Calu3 (cell line): ENCODE measurements at regions not wholly inside any gene's neighbourhood (a gene's known extent, or its start where the extent isn't known, plus 50 kb on each side); places are given as distances from the start of the nearest gene placed in this dataset.
"Not testable (repeated sequence)": the region's sequence is repeated elsewhere in the genome, so short reads cannot be mapped to it uniquely, and the experiment has no call there.

Experiments
- BruUV-seq: library from RNA; stranded (reverse); fragments of 400-500 nt; replicated peaks from 2 replicates; lab custom pipeline; 2021; lab: Mats Ljungman, UMichigan
- CTCF ChIA-PET: fragments of 300-600 bp; sonication (Branson Sonifier 250); formaldehyde crosslinking; loops from one replicate; lab custom pipeline; 2022; ENCODE audit warnings: antibody characterized with exemption; lab: Charles Lee
- DNase-seq: peaks from one replicate; pipeline ENCODE4 v3.0.0; 2022
- H3K27ac Mint-ChIP-seq: one replicate; pipeline ENCODE4 v1.8.0; 2022; ENCODE audit warnings: mixed read lengths; ENCODE audit not compliant: unreplicated experiment
- H3K27me3 Mint-ChIP-seq: one replicate; pipeline ENCODE4 v1.8.0; 2022; ENCODE audit warnings: mixed read lengths; ENCODE audit not compliant: unreplicated experiment
- H3K36me3 Mint-ChIP-seq: one replicate; pipeline ENCODE4 v1.8.0; 2022; ENCODE audit warnings: mild to moderate bottlenecking, moderate library complexity, mixed read lengths; ENCODE audit not compliant: insufficient read depth, unreplicated experiment
- H3K4me1 Mint-ChIP-seq: one replicate; pipeline ENCODE4 v1.8.0; 2022; ENCODE audit warnings: mild to moderate bottlenecking, low read depth, mixed read lengths; ENCODE audit not compliant: unreplicated experiment
- H3K4me3 Mint-ChIP-seq: one replicate; pipeline ENCODE4 v1.8.0; 2022; ENCODE audit warnings: mild to moderate bottlenecking, low read depth, moderate library complexity, mixed read lengths; ENCODE audit not compliant: unreplicated experiment
- H3K9me3 Mint-ChIP-seq: one replicate; pipeline ENCODE4 v1.8.0; 2022; ENCODE audit warnings: low read depth, mixed read lengths; ENCODE audit not compliant: unreplicated experiment
- CTCF ChIP-seq: fragments of 200-600 bp; IDR thresholded peaks from one replicate; pipeline ENCODE4 v1.8.0; 2022; ENCODE audit warnings: antibody characterized with exemption; ENCODE audit not compliant: unreplicated experiment
- intact Hi-C: fragments of 100-400 bp; cut with micrococcal nuclease; formaldehyde crosslinking; loops from one replicate; pipeline ENCODE4 v1.10.0; 2022; ENCODE audit not compliant: unreplicated experiment

GRCh38 chr11:92162776-92163175 is 61.8 kb upstream of the FAT3 start:
- CTCF ChIA-PET = no interaction called here
- Mint-ChIP-seq H3K27me3 (no peaks in the 10 kb centered on the region), H3K36me3 (no peaks in the 10 kb centered on the region), H3K27ac (no peak overlapping the region), H3K4me3 (no peak overlapping the region), H3K4me1 (no peaks in the 10 kb centered on the region), H3K9me3 (no peaks in the 10 kb centered on the region)
- intact Hi-C loops = no loop called here
- no peak for TF ChIP-seq CTCF
- no TSS peak for BruUV-seq
- DNase-seq = no peak

DNA sequence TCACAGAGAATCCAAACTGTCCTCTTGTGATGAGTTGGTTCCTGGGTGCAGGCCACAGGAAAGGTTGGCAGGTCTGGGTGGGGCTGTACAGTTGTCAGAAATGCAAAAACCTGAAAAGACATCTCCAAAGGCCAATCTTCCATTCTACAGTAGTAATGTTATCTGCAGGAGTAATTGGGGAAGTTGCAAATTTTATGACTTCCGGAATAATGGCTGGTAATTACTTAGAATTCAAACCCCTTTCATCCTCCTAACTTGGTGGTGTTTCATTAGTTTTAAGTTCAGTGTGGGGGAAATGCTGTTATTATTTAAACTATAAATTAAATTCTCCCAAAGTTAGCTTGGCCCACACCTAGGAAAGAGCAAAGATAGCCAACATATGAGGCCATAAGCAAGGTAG is 64.7 kb upstream of the FAT3 start:
- Mint-ChIP-seq H3K4me3 (no peak overlapping the region), H3K9me3 (no peaks in the 10 kb centered on the region), H3K27me3 (no peaks in the 10 kb centered on the region), H3K27ac (no peak overlapping the region), H3K4me1 (no peaks in the 10 kb centered on the region), H3K36me3 (no peaks in the 10 kb centered on the region)
- CTCF ChIA-PET = no interaction called here
- TF ChIP-seq CTCF = no peak
- intact Hi-C loops = no loop called here
- no TSS peak for BruUV-seq
- no peak for DNase-seq

GRCh38 chr11:92157390-92157789 is 67.2 kb upstream of the FAT3 start:
- BruUV-seq, DNase-seq, H3K9me3 Mint-ChIP-seq, H3K4me1 Mint-ChIP-seq, H3K27ac Mint-ChIP-seq, H3K4me3 Mint-ChIP-seq, H3K36me3 Mint-ChIP-seq, H3K27me3 Mint-ChIP-seq, intact Hi-C loops, CTCF ChIA-PET: not testable (repeated sequence)

GRCh38 chr11:92154611-92155010 is 70.0 kb upstream of the FAT3 start:
- DNase-seq = no peak
- Mint-ChIP-seq H3K36me3 (no peaks in the 10 kb centered on the region), H3K4me1 (no peaks in the 10 kb centered on the region), H3K27me3 (no peaks in the 10 kb centered on the region), H3K9me3 (peaks cover 5% of the 10 kb centered on the region), H3K4me3 (no peak overlapping the region), H3K27ac (no peak overlapping the region)
- CTCF ChIA-PET = no interaction called here
- no TSS peak for BruUV-seq
- intact Hi-C loops = no loop called here
- no peak for TF ChIP-seq CTCF

GRCh38 chr11:92154110-92154509 is 70.5 kb upstream of the FAT3 start:
- H3K27ac Mint-ChIP-seq = no peak overlapping the region
- intact Hi-C loops = no loop called here
- no peak for TF ChIP-seq CTCF
- no peaks in the 10 kb centered on the region for H3K4me1 Mint-ChIP-seq
- DNase-seq = no peak
- no peaks in the 10 kb centered on the region for H3K36me3 Mint-ChIP-seq
- H3K9me3 Mint-ChIP-seq = peaks cover 5% of the 10 kb centered on the region
- BruUV-seq = no TSS peak
- CTCF ChIA-PET = no interaction called here
- H3K4me3 Mint-ChIP-seq = no peak overlapping the region
- no peaks in the 10 kb centered on the region for H3K27me3 Mint-ChIP-seq
